Progenitor cell of endocrine pancreas (in vitro differentiated cells): ENCODE measurements at regions not wholly inside any gene's neighbourhood (a gene's known extent, or its start where the extent isn't known, plus 50 kb on each side); places are given as distances from the start of the nearest gene placed in this dataset.

ENCODE experiments used
- DNase-seq: peaks from one replicate; pipeline ENCODE4 v3.0.0; 2021; ENCODE audit warnings: low spot score; ENCODE audit not compliant: unreplicated experiment
- H3K27ac Mint-ChIP-seq: 2 replicates; pipeline ENCODE4 v1.8.0; 2021; ENCODE audit warnings: mild to moderate bottlenecking, moderate library complexity, mixed read lengths
- H3K27me3 Mint-ChIP-seq: 2 replicates; pipeline ENCODE4 v1.8.0; 2021; ENCODE audit warnings: mixed read lengths
- H3K36me3 Mint-ChIP-seq: 2 replicates; pipeline ENCODE4 v1.8.0; 2022; ENCODE audit warnings: mixed read lengths; ENCODE audit not compliant: insufficient read depth
- H3K4me1 Mint-ChIP-seq: 2 replicates; pipeline ENCODE4 v1.8.0; 2021; ENCODE audit warnings: low read depth, mixed read lengths
- H3K4me3 Mint-ChIP-seq: 2 replicates; pipeline ENCODE4 v1.8.0; 2021; ENCODE audit warnings: low read depth, mild to moderate bottlenecking, moderate library complexity, mixed read lengths
- H3K9me3 Mint-ChIP-seq: 2 replicates; pipeline ENCODE4 v1.8.0; 2021; ENCODE audit warnings: low read depth, mixed read lengths
- CTCF ChIP-seq: fragments of 200-600 bp; sonication (generic); IDR thresholded peaks from one replicate; pipeline ENCODE4 v1.5.0; 2021; ENCODE audit warnings: antibody characterized with exemption, mild to moderate bottlenecking; ENCODE audit not compliant: unreplicated experiment

- Mint-ChIP-seq H3K9me3 (no peaks in the 10 kb centered on the region), H3K27me3 (no peaks in the 10 kb centered on the region), H3K36me3 (no peaks in the 10 kb centered on the region), H3K27ac (no peak overlapping the region), H3K4me3 (no peak overlapping the region), H3K4me1 (peaks cover 1% of the 10 kb centered on the region)
- TF ChIP-seq CTCF, result no peak
- no peak for DNase-seq
Measured at GRCh38 chr7:136293841-136294391, 316.8 kb upstream of the MTPN start.

DNA sequence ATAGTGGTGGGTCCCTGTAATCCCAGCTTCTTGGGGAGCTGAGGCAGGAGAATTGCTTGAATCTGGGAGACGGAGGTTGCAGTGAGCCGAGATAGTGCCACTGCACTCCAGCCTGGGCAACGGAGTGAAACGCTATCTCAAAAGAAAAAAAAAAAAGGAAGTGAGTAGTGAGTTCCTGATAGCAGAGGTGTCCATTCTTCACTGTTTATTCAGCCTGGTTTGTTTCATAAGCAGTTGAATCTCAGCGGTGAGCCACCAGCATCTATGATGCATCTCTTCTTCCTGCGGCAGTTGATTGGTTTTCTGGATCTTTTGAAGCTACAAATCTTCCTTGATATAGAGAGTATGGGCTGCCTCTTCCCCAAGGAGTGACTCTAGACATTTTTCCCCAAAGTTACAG lies 316.1 kb upstream of the MTPN start:
- TF ChIP-seq CTCF, result no peak

DNA sequence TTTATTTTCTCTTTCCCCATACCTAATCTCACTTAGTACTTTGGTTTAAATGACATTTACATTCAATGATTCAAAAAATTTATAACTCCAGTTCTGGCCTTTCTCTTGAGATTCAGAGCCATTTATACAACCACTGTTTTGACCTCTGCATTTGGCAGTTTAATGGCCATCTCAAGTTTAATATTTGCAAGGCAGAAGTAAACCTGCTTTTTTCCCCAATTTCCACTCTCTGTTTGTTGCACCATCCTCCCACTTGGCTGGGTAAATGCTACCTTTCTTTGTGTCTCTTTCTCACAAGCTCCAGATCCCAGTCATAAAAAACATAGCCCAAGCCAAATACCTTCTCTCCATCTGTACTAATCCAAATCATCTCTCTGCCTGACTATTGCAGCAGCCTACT lies 315.2 kb upstream of the MTPN start:
- no peak for DNase-seq
- H3K27me3 Mint-ChIP-seq, result no peaks in the 10 kb centered on the region
- no peak overlapping the region for H3K27ac Mint-ChIP-seq
- no peaks in the 10 kb centered on the region for H3K9me3 Mint-ChIP-seq
- TF ChIP-seq CTCF, result no peak
- H3K4me1 Mint-ChIP-seq, result peaks cover 1% of the 10 kb centered on the region
- H3K36me3 Mint-ChIP-seq, result no peaks in the 10 kb centered on the region
- no peak overlapping the region for H3K4me3 Mint-ChIP-seq

More for the DNA sequence above, 316.1 kb upstream of the MTPN start:
- peaks cover 1% of the 10 kb centered on the region for H3K4me1 Mint-ChIP-seq
- no peaks in the 10 kb centered on the region for H3K27me3 Mint-ChIP-seq
- H3K9me3 Mint-ChIP-seq, result no peaks in the 10 kb centered on the region
- H3K4me3 Mint-ChIP-seq, result no peak overlapping the region
- no peak for DNase-seq
- no peaks in the 10 kb centered on the region for H3K36me3 Mint-ChIP-seq
- no peak overlapping the region for H3K27ac Mint-ChIP-seq

- Mint-ChIP-seq H3K27me3 (no peaks in the 10 kb centered on the region), H3K27ac (no peak overlapping the region), H3K4me1 (peaks cover 1% of the 10 kb centered on the region), H3K9me3 (no peaks in the 10 kb centered on the region), H3K4me3 (no peak overlapping the region), H3K36me3 (no peaks in the 10 kb centered on the region)
- DNase-seq, result no peak
- no peak for TF ChIP-seq CTCF
Measured at GRCh38 chr7:136290351-136290750, 313.2 kb upstream of the MTPN start.

- Mint-ChIP-seq H3K36me3 (no peaks in the 10 kb centered on the region), H3K27ac (no peak overlapping the region), H3K4me3 (no peak overlapping the region), H3K9me3 (peaks cover 3% of the 10 kb centered on the region), H3K27me3 (no peaks in the 10 kb centered on the region), H3K4me1 (peaks cover 4% of the 10 kb centered on the region)
- no peak for TF ChIP-seq CTCF
- no peak for DNase-seq
Measured at GRCh38 chr7:136278057-136278456, 300.9 kb upstream of the MTPN start.
